CD14-positive monocyte (primary cell): ENCODE measurements at regions not wholly inside any gene's neighbourhood (a gene's known extent, or its start where the extent isn't known, plus 50 kb on each side); places are given as distances from the start of the nearest gene placed in this dataset.

ENCODE experiments used
- DNase-seq, 3 donors: peaks; one replicate each; pipeline ENCODE4 v3.0.0-alpha.2; 2011 to 2022
- H2AFZ ChIP-seq: 2 replicates; pipeline ENCODE4 v1.6.0; 2012; ENCODE audit warnings: mild to moderate bottlenecking, low read depth, low read length, inconsistent platforms; ENCODE audit not compliant: insufficient read depth, poor library complexity, severe bottlenecking
- H3K27ac ChIP-seq, 2 donors: 1 replicate in 1 of 2; 2 replicates in 1 of 2; pipeline ENCODE4 v1.5.1; 2012 to 2013; ENCODE audit warnings: low read length in 2 of 2, control low read depth in 1 of 2, inconsistent platforms in 1 of 2, low read depth in 1 of 2, mild to moderate bottlenecking in 1 of 2
- H3K27me3 ChIP-seq, 2 donors: one replicate each; pipeline versions ENCODE4 v1.6.0 to v1.6.1; 2011 to 2013; ENCODE audit warnings: low read length in 2 of 2; ENCODE audit not compliant: control insufficient read depth in 2 of 2, insufficient read depth in 2 of 2
- H3K36me3 ChIP-seq, 2 donors: replicated peaks in 1 of 2; 1 replicate in 1 of 2; 2 replicates in 1 of 2; pipeline versions ENCODE4 v1.5.1 to v1.6.1; 2012 to 2013; ENCODE audit warnings: low read length in 2 of 2, control low read depth in 1 of 2, inconsistent platforms in 1 of 2, mild to moderate bottlenecking in 1 of 2; ENCODE audit not compliant: insufficient read depth in 2 of 2, control insufficient read depth in 1 of 2
- H3K4me1 ChIP-seq, 2 donors: 1 replicate in 1 of 2; 2 replicates in 1 of 2; pipeline versions ENCODE4 v1.5.1 to v1.6.1; 2012 to 2013; ENCODE audit warnings: low read length in 2 of 2, control low read depth in 1 of 2, inconsistent platforms in 1 of 2, mild to moderate bottlenecking in 1 of 2, moderate library complexity in 1 of 2; ENCODE audit not compliant: insufficient read depth in 2 of 2, control insufficient read depth in 1 of 2
- H3K4me2 ChIP-seq: replicated peaks from 2 replicates; pipeline ENCODE3; 2012; ENCODE audit warnings: low read length, moderate library complexity, mild to moderate bottlenecking; ENCODE audit not compliant: poor library complexity, severe bottlenecking; ENCODE audit errors: extremely low read depth
- H3K4me3 ChIP-seq, 3 experiments: fragments of 200-600 bp in 1 of 3; sonication (generic) in 1 of 3; replicated peaks in 1 of 3; 1 replicate in 2 of 3; 2 replicates in 1 of 3; pipeline ENCODE4 v1.5.1; 2011 to 2013; ENCODE audit warnings: low read length in 3 of 3, mild to moderate bottlenecking in 3 of 3, control low read depth in 2 of 3, low read depth in 2 of 3, inconsistent platforms in 1 of 3, moderate library complexity in 1 of 3
- H3K79me2 ChIP-seq: 2 replicates; pipeline ENCODE4 v1.6.0; 2012; ENCODE audit warnings: mild to moderate bottlenecking, control low read depth, inconsistent platforms, low read length, moderate library complexity; ENCODE audit not compliant: insufficient read depth
- H3K9ac ChIP-seq: 2 replicates; pipeline ENCODE4 v1.6.0; 2017; ENCODE audit warnings: low read length, mild to moderate bottlenecking; ENCODE audit not compliant: insufficient read depth, poor library complexity, severe bottlenecking
- H3K9me3 ChIP-seq, 2 donors: replicated peaks in 1 of 2; 1 replicate in 1 of 2; 2 replicates in 1 of 2; pipeline versions ENCODE4 v1.5.1 to v1.6.1; 2012 to 2013; ENCODE audit warnings: low read length in 2 of 2, control low read depth in 1 of 2; ENCODE audit not compliant: control insufficient read depth in 1 of 2, insufficient read depth in 1 of 2
- H4K20me1 ChIP-seq: 2 replicates; pipeline ENCODE4 v1.6.0; 2012; ENCODE audit warnings: mild to moderate bottlenecking, low read length, control low read depth, moderate library complexity; ENCODE audit not compliant: insufficient read depth
- H3K27ac Mint-ChIP-seq, 7 donors: one replicate each; pipeline ENCODE4 v1.8.0; 2020; ENCODE audit warnings: mild to moderate bottlenecking in 7 of 7, mixed read lengths in 7 of 7, moderate library complexity in 6 of 7, inconsistent platforms in 2 of 7
- H3K27me3 Mint-ChIP-seq, 3 donors: one replicate each; pipeline ENCODE4 v1.8.0; 2021 to 2022; ENCODE audit warnings: low read depth in 3 of 3, mild to moderate bottlenecking in 3 of 3, mixed read lengths in 3 of 3, moderate library complexity in 3 of 3, inconsistent platforms in 1 of 3
- H3K36me3 Mint-ChIP-seq, 2 donors: one replicate each; pipeline ENCODE4 v1.8.0; 2020; ENCODE audit warnings: mixed read lengths in 2 of 2, inconsistent platforms in 1 of 2, mild to moderate bottlenecking in 1 of 2
- H3K4me1 Mint-ChIP-seq: one replicate; pipeline ENCODE4 v1.8.0; 2020; ENCODE audit warnings: mild to moderate bottlenecking, mixed read lengths
- H3K4me3 Mint-ChIP-seq, 2 donors: one replicate each; pipeline ENCODE4 v1.8.0; 2020; ENCODE audit warnings: mild to moderate bottlenecking in 2 of 2, mixed read lengths in 2 of 2, moderate library complexity in 1 of 2
- H3K9me3 Mint-ChIP-seq, 7 donors: one replicate each; pipeline ENCODE4 v1.8.0; 2020 to 2022; ENCODE audit warnings: mixed read lengths in 7 of 7, mild to moderate bottlenecking in 6 of 7, moderate library complexity in 6 of 7, inconsistent platforms in 2 of 7
- CTCF ChIP-seq: fragments of 200-600 bp; IDR thresholded peaks from one replicate; pipeline ENCODE4 v1.8.0; 2022; ENCODE audit warnings: antibody characterized with exemption, mild to moderate bottlenecking
- WGBS: methylation state at CpG from one replicate; pipeline ENCODE4 v1.1.5; 2013; ENCODE audit warnings: missing lambda C conversion rate; ENCODE audit not compliant: insufficient coverage; 5-methylcytosine and 5-hydroxymethylcytosine counted together
- intact Hi-C, 2 donors: fragments of 100-400 bp; cut with micrococcal nuclease; formaldehyde crosslinking; loops; one replicate each; pipeline versions ENCODE4 v1.15.0 to v1.15.1; 2023

- Mint-ChIP-seq H3K4me3 (no peak overlapping the region), H3K4me1 (no peaks in the 10 kb centered on the region), H3K9me3 (no peaks in the 10 kb centered on the region), H3K27ac (no peak overlapping the region), H3K27me3 (no peaks in the 10 kb centered on the region), H3K36me3 (no peaks in the 10 kb centered on the region)
- Histone ChIP-seq H4K20me1 (no peaks in the 10 kb centered on the region), H3K4me2 (no peak overlapping the region), H3K4me1 (no peaks in the 10 kb centered on the region), H3K27ac (no peak overlapping the region), H3K4me3 (no peak overlapping the region), H3K27me3 (no peaks in the 10 kb centered on the region), H3K79me2 (no peaks in the 10 kb centered on the region), H2AFZ (no peak overlapping the region), H3K9me3 (no peaks in the 10 kb centered on the region), H3K9ac (no peak overlapping the region), H3K36me3 (no peaks in the 10 kb centered on the region)
- TF ChIP-seq CTCF: no peak
- 80% methylated on average over 1 of the region's 2 CpGs for WGBS
- intact Hi-C loops: loop anchor here in 1 of 2 donors (5.0 kb wide), 1 partner anchor 245 kb away; no protein-coding TSS in a partner anchor
- DNase-seq: no peak
Measured at GRCh38 chr5:52041842-52042241, 658.6 kb downstream of the ISL1 start.

- Histone ChIP-seq H3K79me2 (no peaks in the 10 kb centered on the region), H3K9me3 (no peaks in the 10 kb centered on the region), H3K9ac (no peak overlapping the region), H2AFZ (no peak overlapping the region), H3K4me2 (no peak overlapping the region), H3K27me3 (no peaks in the 10 kb centered on the region), H3K36me3 (no peaks in the 10 kb centered on the region), H3K4me3 (no peak overlapping the region), H3K27ac (no peak overlapping the region), H4K20me1 (no peaks in the 10 kb centered on the region), H3K4me1 (no peaks in the 10 kb centered on the region)
- WGBS: 93% methylated on average over 2 of the region's 4 CpGs
- intact Hi-C loops: loop anchor here in 1 of 2 donors (5.0 kb wide), 1 partner anchor 246 kb away; no protein-coding TSS in a partner anchor
- TF ChIP-seq CTCF: no peak
- Mint-ChIP-seq H3K4me1 (no peaks in the 10 kb centered on the region), H3K27ac (no peak overlapping the region), H3K4me3 (no peak overlapping the region), H3K27me3 (no peaks in the 10 kb centered on the region), H3K36me3 (no peaks in the 10 kb centered on the region), H3K9me3 (peaks cover 0 to 2% (median 0%) of the 10 kb centered on the region in 7 donors)
- DNase-seq: no peak
Measured at GRCh38 chr5:52043137-52043536, 659.9 kb downstream of the ISL1 start.
